Lower leg skin (tissue), 3 donors: ENCODE measurements at regions not wholly inside any gene's neighbourhood (a gene's known extent, or its start where the extent isn't known, plus 50 kb on each side); places are given as distances from the start of the nearest gene placed in this dataset.

Source experiments
- POLR2A ChIP-seq, 2 donors: fragments of 450-650 bp; IDR thresholded peaks; one replicate each; pipeline ENCODE4 v1.6.1; 2016 to 2017; ENCODE audit warnings: antibody characterized with exemption in 2 of 2, mild to moderate bottlenecking in 1 of 2, moderate library complexity in 1 of 2
- TF ChIP-seq, protein P1 (sequence below), 3 donors: fragments of 450-650 bp; IDR thresholded peaks; one replicate each; pipeline ENCODE4 v1.5.1; 2016; ENCODE audit warnings: antibody characterized with exemption in 3 of 3, mild to moderate bottlenecking in 3 of 3, moderate library complexity in 2 of 3

DNA sequence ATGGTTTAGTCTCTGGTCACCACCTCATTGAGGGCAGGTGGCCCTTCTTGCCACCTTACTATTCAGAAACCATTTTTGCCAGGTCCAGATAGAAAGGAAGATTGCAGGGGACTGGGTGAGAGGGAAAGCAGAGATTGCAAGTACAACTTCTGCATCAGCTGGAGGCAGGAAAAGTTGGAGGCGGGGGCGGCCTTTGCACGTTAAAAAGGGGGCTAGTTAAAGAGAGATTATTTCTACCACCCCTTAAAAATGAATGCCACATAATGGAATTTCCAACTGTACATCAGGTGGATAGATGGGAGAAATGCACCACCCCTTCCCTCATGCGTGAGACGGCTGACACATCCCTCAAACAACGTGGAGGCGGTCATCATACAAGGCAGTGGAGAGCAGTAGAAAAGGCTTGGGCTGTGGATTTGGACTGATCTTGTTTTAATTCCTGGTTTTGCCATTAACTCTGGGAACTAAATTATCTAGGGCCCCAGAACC is 95.4 kb upstream of the CNKSR3 start:
- TF ChIP-seq, protein P1, sequence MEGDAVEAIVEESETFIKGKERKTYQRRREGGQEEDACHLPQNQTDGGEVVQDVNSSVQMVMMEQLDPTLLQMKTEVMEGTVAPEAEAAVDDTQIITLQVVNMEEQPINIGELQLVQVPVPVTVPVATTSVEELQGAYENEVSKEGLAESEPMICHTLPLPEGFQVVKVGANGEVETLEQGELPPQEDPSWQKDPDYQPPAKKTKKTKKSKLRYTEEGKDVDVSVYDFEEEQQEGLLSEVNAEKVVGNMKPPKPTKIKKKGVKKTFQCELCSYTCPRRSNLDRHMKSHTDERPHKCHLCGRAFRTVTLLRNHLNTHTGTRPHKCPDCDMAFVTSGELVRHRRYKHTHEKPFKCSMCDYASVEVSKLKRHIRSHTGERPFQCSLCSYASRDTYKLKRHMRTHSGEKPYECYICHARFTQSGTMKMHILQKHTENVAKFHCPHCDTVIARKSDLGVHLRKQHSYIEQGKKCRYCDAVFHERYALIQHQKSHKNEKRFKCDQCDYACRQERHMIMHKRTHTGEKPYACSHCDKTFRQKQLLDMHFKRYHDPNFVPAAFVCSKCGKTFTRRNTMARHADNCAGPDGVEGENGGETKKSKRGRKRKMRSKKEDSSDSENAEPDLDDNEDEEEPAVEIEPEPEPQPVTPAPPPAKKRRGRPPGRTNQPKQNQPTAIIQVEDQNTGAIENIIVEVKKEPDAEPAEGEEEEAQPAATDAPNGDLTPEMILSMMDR (IDR thresholded peaks at IDR 0.05) = no peak
- no peak for TF ChIP-seq POLR2A (IDR thresholded peaks at IDR 0.05)
